ENCODE measurements at regions not wholly inside any gene's neighbourhood (a gene's known extent, or its start where the extent isn't known, plus 50 kb on each side); places are given as distances from the start of the nearest gene placed in this dataset.
A peak's percentile ranks its signal among the peaks of the same experiment; 100 is the strongest.

DNA sequence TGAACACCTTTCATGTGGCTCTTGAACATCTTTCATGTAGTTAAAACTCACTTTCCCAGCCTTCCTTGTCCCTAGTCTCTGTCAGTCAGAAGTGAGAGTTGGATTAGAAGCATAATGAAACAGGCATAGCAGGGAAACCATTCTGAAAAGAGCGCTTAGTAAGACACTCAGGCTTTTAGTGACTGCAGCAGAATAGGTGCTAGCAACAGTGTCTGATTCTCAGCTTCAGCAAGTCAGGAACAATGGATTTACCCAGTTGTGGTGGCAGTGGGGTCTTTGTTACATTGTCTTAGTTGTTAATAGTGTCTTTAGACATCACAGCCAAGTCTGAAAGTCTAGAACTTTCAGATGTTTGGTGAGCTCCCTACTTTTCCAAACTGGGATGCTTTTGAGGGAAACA, 177.1 kb upstream of the PCDH7 start:
- H3K23ac ChIP-seq (ENCODE audit: insufficient read length), result no peak overlapping the region
- no peak overlapping the region for H4K91ac ChIP-seq (replicated peaks; ENCODE audit: insufficient read length, low read length)
- H3K9me3 ChIP-seq (ENCODE audit: insufficient read depth in 2 of 2, low read depth in 1 of 2, low read length in 1 of 2), result no peaks in the 10 kb centered on the region
- H2BK20ac ChIP-seq (ENCODE audit: low read length), result no peak overlapping the region
- H3K27me3 ChIP-seq (replicated peaks in 1 of 4; ENCODE audit: control insufficient read depth in 3 of 4, extremely low read depth in 1 of 4, insufficient read depth in 3 of 4, low read length in 3 of 4), result no peaks in the 10 kb centered on the region
- FAIRE-seq, result peak; percentile 45
- no peaks in the 10 kb centered on the region for H4K20me1 ChIP-seq (replicated peaks in 1 of 2; ENCODE audit: control insufficient read depth in 1 of 2, insufficient read depth in 2 of 2, low read length in 2 of 2)
- no peaks in the 10 kb centered on the region for H3K36me3 ChIP-seq (ENCODE audit: control insufficient read depth in 2 of 4, insufficient read depth in 4 of 4, low read length in 3 of 4)
- H3K56ac ChIP-seq (replicated peaks; ENCODE audit: insufficient read length, low read depth, low read length), result no peak overlapping the region
- H3K18ac ChIP-seq (ENCODE audit: extremely low read depth, low read length), result no peak overlapping the region
- H3K79me1 ChIP-seq (ENCODE audit: low read depth, low read length), result no peaks in the 10 kb centered on the region
- no peak overlapping the region for H2BK12ac ChIP-seq (ENCODE audit: low read depth, low read length)
- H3K79me2 ChIP-seq (ENCODE audit: control insufficient read depth in 1 of 2, insufficient read depth in 2 of 2, low read length in 2 of 2), result no peaks in the 10 kb centered on the region
- H2BK15ac ChIP-seq (ENCODE audit: low read length), result no peak overlapping the region
- H3K14ac ChIP-seq (ENCODE audit: insufficient read length), result no peak overlapping the region
- no peak overlapping the region for H2AK5ac ChIP-seq (ENCODE audit: low read depth, low read length)
- ChIA-PET POLR2A (ENCODE audit: partially characterized antibody) (no interaction called here), CTCF (ENCODE audit: partially characterized antibody) (interaction anchor here (0.6 kb wide), 1 partner anchor 10 kb away, joined by 3 read pairs; no protein-coding TSS in a partner anchor)
- H3K23me2 ChIP-seq (ENCODE audit: low read depth, low read length), result no peaks in the 10 kb centered on the region
- H3K27ac ChIP-seq (ENCODE audit: low read depth, low read length), result no peak overlapping the region
- DNase-seq (ENCODE audit: low read depth in 1 of 2, low spot score in 2 of 2), result no peak
- no peak overlapping the region for H3K4me2 ChIP-seq (ENCODE audit: insufficient read depth in 1 of 2, low read depth in 2 of 2, low read length in 2 of 2)
- no peak overlapping the region for H3K9ac ChIP-seq (replicated peaks in 1 of 4; ENCODE audit: extremely low read depth in 1 of 4, low read depth in 3 of 4, low read length in 3 of 4)
- no peaks in the 10 kb centered on the region for H3K4me1 ChIP-seq (replicated peaks in 1 of 4; ENCODE audit: control insufficient read depth in 3 of 4, insufficient read depth in 4 of 4, low read length in 3 of 4)
- 91% methylated on average over 1 of the region's 1 CpG; no CpG with 5 or more reads in 1 of the 2 experiments for WGBS, 2 experiments (ENCODE audit: extremely low coverage in 1 of 2, insufficient coverage in 1 of 2, insufficient read length in 1 of 2, insufficient replicate concordance in 2 of 2, low coverage in 1 of 2, low lambda C conversion rate in 2 of 2, missing lambda C conversion rate in 1 of 2)
- no peak overlapping the region for H2AFZ ChIP-seq (ENCODE audit: low read length)
- H4K8ac ChIP-seq (ENCODE audit: extremely low read depth, insufficient read depth, low read length), result no peak overlapping the region
- no peak overlapping the region for H3K4me3 ChIP-seq (ENCODE audit: extremely low read depth in 1 of 4, insufficient read depth in 2 of 4, low read depth in 3 of 4, low read length in 4 of 4)
- H2BK120ac ChIP-seq (replicated peaks; ENCODE audit: low read depth, low read length), result no peak overlapping the region
- H2BK5ac ChIP-seq (ENCODE audit: low read depth, low read length), result no peak overlapping the region
- no peak overlapping the region for H3K4ac ChIP-seq (replicated peaks; ENCODE audit: insufficient read length, low read depth, low read length)
- H4K5ac ChIP-seq (ENCODE audit: insufficient read length, low read depth, low read length), result no peak overlapping the region
- no peak for TF ChIP-seq CREB1 (IDR thresholded peaks at IDR 0.05)
- no peak for TF ChIP-seq ATF3 (IDR thresholded peaks at IDR 0.05; ENCODE audit: insufficient read depth, low read depth, low read length)
- no peak for TF ChIP-seq RXRA (IDR thresholded peaks at IDR 0.05; ENCODE audit: insufficient read depth, low read depth, low read length)
- TF ChIP-seq SAP30 (IDR thresholded peaks at IDR 0.05; ENCODE audit: insufficient read depth, insufficient replicate concordance, low read length), result no peak
- no peak for TF ChIP-seq PHF8 (conservative IDR thresholded peaks at IDR 0.05; ENCODE audit: low read depth, low read length)
- no peak for TF ChIP-seq SIRT6 (IDR thresholded peaks at IDR 0.05; ENCODE audit: low read length)
- TF ChIP-seq MAX (IDR thresholded peaks at IDR 0.05), result no peak
- TF ChIP-seq TBP (IDR thresholded peaks at IDR 0.05; ENCODE audit: low read depth, low read length), result no peak
